Smooth muscle cell (in vitro differentiated cells): ENCODE measurements at regions not wholly inside any gene's neighbourhood (a gene's known extent, or its start where the extent isn't known, plus 50 kb on each side); places are given as distances from the start of the nearest gene placed in this dataset.

Source experiments
- DNase-seq: peaks from one replicate; lab custom pipeline; 2025; ENCODE audit not compliant: unreplicated experiment; lab: John Stamatoyannopoulos, UW
- H2AFZ ChIP-seq: fragments of 200-600 bp; sonication (generic); 2 replicates; pipeline ENCODE4 v1.6.0; 2016; ENCODE audit warnings: antibody characterized with exemption, low read depth, mild to moderate bottlenecking
- H3F3A ChIP-seq: fragments of 200-600 bp; sonication (generic); 2 replicates; pipeline ENCODE4 v1.6.0; 2017; ENCODE audit warnings: antibody characterized with exemption, low read depth
- H3K27ac ChIP-seq: fragments of 200-600 bp; sonication (generic); 2 replicates; pipeline ENCODE4 v1.5.1; 2016; ENCODE audit warnings: low read depth, mild to moderate bottlenecking
- H3K27me3 ChIP-seq: fragments of 200-600 bp; sonication (generic); 2 replicates; pipeline ENCODE4 v1.6.1; 2016; ENCODE audit warnings: low read depth, mild to moderate bottlenecking
- H3K36me3 ChIP-seq: fragments of 200-600 bp; sonication (generic); 2 replicates; pipeline ENCODE4 v1.5.1; 2016; ENCODE audit warnings: low read depth
- H3K4me1 ChIP-seq: fragments of 200-600 bp; sonication (generic); 2 replicates; pipeline ENCODE4 v1.5.1; 2016; ENCODE audit warnings: low read depth
- H3K4me2 ChIP-seq: fragments of 200-600 bp; sonication (generic); 2 replicates; pipeline ENCODE4 v1.6.0; 2016; ENCODE audit warnings: mild to moderate bottlenecking
- H3K4me3 ChIP-seq: fragments of 200-600 bp; sonication (generic); 2 replicates; pipeline ENCODE4 v1.5.1; 2016; ENCODE audit warnings: mild to moderate bottlenecking
- H3K79me2 ChIP-seq: fragments of 200-600 bp; sonication (generic); 2 replicates; pipeline ENCODE4 v1.6.0; 2016; ENCODE audit warnings: low read depth, mild to moderate bottlenecking
- H3K9ac ChIP-seq: fragments of 200-600 bp; sonication (generic); 2 replicates; pipeline ENCODE4 v1.6.0; 2016; ENCODE audit warnings: low read depth
- H3K9me3 ChIP-seq: fragments of 200-600 bp; sonication (generic); replicated peaks from 2 replicates; pipeline ENCODE4 v1.5.1; 2016; ENCODE audit warnings: low read depth
- H4K20me1 ChIP-seq: fragments of 200-600 bp; sonication (generic); 2 replicates; pipeline ENCODE4 v1.6.0; 2016; ENCODE audit warnings: low read depth
- WGBS: methylation state at CpG from one replicate; pipeline ENCODE4 v1.1.7; 2016; ENCODE audit warnings: low lambda C conversion rate; 5-methylcytosine and 5-hydroxymethylcytosine counted together
- TF ChIP-seq, protein P1 (sequence below): fragments of 200-600 bp; sonication (generic); IDR thresholded peaks from 2 replicates; pipeline ENCODE4 v1.5.1; 2017; ENCODE audit warnings: borderline replicate concordance, mild to moderate bottlenecking, antibody characterized with exemption; ENCODE audit not compliant: insufficient read depth, poor library complexity, severe bottlenecking

DNA sequence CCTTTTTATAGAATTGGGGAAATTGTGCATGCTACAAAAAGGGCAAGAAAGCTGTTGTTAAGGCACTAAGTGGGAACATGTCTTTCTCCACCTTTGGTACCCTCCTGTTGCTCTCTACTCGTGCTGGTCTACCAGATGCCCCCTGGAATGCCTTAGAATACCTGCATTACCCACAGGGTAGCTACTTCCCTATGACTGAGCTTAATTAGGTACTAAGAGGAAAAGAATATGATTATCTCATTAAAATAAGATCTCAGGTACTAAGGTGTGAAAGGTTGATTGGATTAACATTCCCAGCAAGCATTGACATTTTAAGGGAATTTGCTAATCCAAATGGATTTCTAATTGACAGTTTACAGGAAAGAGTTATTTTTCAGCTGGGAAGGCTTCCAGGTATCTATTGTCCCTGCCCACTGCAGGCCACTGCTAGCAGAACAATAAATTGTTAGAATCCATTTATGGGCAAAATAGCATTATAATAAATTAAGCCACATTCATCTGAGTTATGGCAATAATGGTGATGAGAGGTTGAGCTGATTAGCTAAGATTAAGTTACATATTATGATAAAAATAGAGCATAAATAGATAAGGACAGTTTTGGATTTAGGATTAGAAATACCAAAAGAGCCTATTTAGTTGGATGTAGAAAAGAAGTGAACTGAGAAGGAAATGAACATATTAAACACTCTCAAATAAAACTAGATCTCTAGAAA lies 67.8 kb upstream of the GRIP1 start:
- H3K79me2 ChIP-seq = no peaks in the 10 kb centered on the region
- no peaks in the 10 kb centered on the region for H3K27me3 ChIP-seq
- no peaks in the 10 kb centered on the region for H4K20me1 ChIP-seq
- no peak overlapping the region for H3K4me3 ChIP-seq
- no peaks in the 10 kb centered on the region for H3K36me3 ChIP-seq
- H3K27ac ChIP-seq = no peak overlapping the region
- 59% methylated on average over 1 of the region's 1 CpG for WGBS
- H2AFZ ChIP-seq = no peak overlapping the region
- no peaks in the 10 kb centered on the region for H3K9me3 ChIP-seq
- H3K9ac ChIP-seq = no peak overlapping the region
- peaks cover 3% of the 10 kb centered on the region for H3K4me1 ChIP-seq
- TF ChIP-seq, protein P1, sequence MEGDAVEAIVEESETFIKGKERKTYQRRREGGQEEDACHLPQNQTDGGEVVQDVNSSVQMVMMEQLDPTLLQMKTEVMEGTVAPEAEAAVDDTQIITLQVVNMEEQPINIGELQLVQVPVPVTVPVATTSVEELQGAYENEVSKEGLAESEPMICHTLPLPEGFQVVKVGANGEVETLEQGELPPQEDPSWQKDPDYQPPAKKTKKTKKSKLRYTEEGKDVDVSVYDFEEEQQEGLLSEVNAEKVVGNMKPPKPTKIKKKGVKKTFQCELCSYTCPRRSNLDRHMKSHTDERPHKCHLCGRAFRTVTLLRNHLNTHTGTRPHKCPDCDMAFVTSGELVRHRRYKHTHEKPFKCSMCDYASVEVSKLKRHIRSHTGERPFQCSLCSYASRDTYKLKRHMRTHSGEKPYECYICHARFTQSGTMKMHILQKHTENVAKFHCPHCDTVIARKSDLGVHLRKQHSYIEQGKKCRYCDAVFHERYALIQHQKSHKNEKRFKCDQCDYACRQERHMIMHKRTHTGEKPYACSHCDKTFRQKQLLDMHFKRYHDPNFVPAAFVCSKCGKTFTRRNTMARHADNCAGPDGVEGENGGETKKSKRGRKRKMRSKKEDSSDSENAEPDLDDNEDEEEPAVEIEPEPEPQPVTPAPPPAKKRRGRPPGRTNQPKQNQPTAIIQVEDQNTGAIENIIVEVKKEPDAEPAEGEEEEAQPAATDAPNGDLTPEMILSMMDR = no peak
- no peak for DNase-seq
- H3K4me2 ChIP-seq = no peak overlapping the region
- no peaks in the 10 kb centered on the region for H3F3A ChIP-seq

DNA sequence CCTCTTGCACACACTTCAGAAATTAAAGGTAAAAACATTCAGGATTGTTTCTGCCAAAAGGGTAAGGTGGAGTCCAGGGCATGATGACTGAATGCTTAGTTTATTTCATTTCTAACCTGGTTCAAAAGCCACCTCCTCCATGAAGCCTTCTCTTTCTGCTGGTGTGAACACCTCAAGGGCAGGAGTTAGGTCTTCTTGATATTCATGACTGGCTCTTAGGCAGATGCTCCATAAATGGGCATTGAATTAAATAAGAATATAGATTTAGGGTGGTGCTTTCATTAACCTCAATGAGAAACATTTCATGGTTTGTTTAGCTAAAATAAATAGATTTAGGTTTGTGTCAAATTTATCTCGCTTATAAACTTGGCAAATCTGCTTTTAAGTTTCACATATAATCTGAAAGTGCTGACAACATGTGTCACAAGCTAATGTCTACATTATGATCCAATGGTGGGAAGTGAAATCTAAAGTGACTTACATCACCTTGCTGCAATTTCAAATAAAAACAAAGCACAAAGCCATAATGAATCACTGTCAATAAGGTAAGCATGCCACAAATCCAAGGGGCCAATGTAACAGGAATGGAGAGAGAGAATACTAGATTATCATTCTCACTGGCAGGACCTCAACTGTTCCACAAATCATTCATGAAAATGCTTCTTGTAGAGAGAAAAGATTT lies 72.7 kb upstream of the GRIP1 start:
- Histone ChIP-seq H3K36me3 (no peaks in the 10 kb centered on the region), H3K27ac (no peak overlapping the region), H3F3A (no peaks in the 10 kb centered on the region), H4K20me1 (no peaks in the 10 kb centered on the region), H2AFZ (no peak overlapping the region), H3K4me3 (no peak overlapping the region), H3K4me1 (peaks cover 2% of the 10 kb centered on the region), H3K9ac (no peak overlapping the region), H3K27me3 (no peaks in the 10 kb centered on the region), H3K4me2 (no peak overlapping the region), H3K9me3 (no peaks in the 10 kb centered on the region), H3K79me2 (no peaks in the 10 kb centered on the region)
- TF ChIP-seq, protein P1 = no peak
- no peak for DNase-seq
- 88% methylated on average over 1 of the region's 1 CpG for WGBS

DNA sequence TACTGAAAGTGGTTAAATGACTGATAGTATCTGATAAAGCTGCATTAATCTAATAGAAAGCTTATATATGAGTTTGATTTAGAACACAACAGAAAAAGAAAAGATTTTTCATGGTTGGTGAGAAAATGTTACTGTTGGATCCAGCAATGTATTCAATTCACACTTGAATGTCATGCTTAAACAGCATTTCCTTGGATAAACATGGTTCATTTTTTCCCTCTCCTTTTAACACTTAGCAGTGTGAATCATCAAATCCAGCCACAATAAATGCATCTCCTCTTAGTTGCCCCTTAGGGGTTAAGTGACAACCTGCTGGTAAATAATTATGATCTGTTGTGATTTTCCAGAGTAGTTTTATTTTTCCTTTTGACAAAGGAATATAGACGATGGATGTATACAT lies 74.9 kb upstream of the GRIP1 start:
- no peak for DNase-seq
- Histone ChIP-seq H3K27ac (no peak overlapping the region), H3K9ac (no peak overlapping the region), H3K79me2 (no peaks in the 10 kb centered on the region), H4K20me1 (no peaks in the 10 kb centered on the region), H3K36me3 (no peaks in the 10 kb centered on the region), H3K4me1 (no peaks in the 10 kb centered on the region), H3K27me3 (no peaks in the 10 kb centered on the region), H3K9me3 (no peaks in the 10 kb centered on the region), H2AFZ (no peak overlapping the region), H3F3A (no peaks in the 10 kb centered on the region), H3K4me3 (no peak overlapping the region), H3K4me2 (no peak overlapping the region)
- WGBS = 94% methylated on average over 1 of the region's 1 CpG
- TF ChIP-seq, protein P1 = no peak
